Activated naive CD8-positive, alpha-beta T cell treated with anti-CD3 and anti-CD28 coated beads for 36 hours (primary cell): ENCODE measurements at regions not wholly inside any gene's neighbourhood (a gene's known extent, or its start where the extent isn't known, plus 50 kb on each side); places are given as distances from the start of the nearest gene placed in this dataset.
"Not testable (repeated sequence)": the region's sequence is repeated elsewhere in the genome, so short reads cannot be mapped to it uniquely, and the experiment has no call there.

Source experiments
- DNase-seq: peaks from one replicate; pipeline ENCODE4 v3.0.0; 2021
- H3K27ac Mint-ChIP-seq: one replicate; pipeline ENCODE4 v1.8.0; 2022; ENCODE audit warnings: mild to moderate bottlenecking, moderate library complexity, mixed read lengths
- H3K27me3 Mint-ChIP-seq: one replicate; pipeline ENCODE4 v1.8.0; 2022; ENCODE audit warnings: mild to moderate bottlenecking, mixed read lengths
- H3K36me3 Mint-ChIP-seq: one replicate; pipeline ENCODE4 v1.8.0; 2021; ENCODE audit warnings: mild to moderate bottlenecking, mixed read lengths
- H3K4me1 Mint-ChIP-seq: one replicate; pipeline ENCODE4 v1.8.0; 2021; ENCODE audit warnings: mixed read lengths
- H3K4me3 Mint-ChIP-seq: one replicate; pipeline ENCODE4 v1.8.0; 2022; ENCODE audit warnings: mild to moderate bottlenecking, moderate library complexity, mixed read lengths
- H3K9me3 Mint-ChIP-seq: one replicate; pipeline ENCODE4 v1.8.0; 2022; ENCODE audit warnings: mixed read lengths

GRCh38 chr14:37650356-37651037, 55.1 kb downstream of the TTC6 start:
- no peak for DNase-seq
- Mint-ChIP-seq H3K27me3 (no peaks in the 10 kb centered on the region), H3K4me3 (no peak overlapping the region), H3K36me3 (no peaks in the 10 kb centered on the region), H3K27ac (no peak overlapping the region), H3K9me3 (no peaks in the 10 kb centered on the region), H3K4me1 (no peaks in the 10 kb centered on the region)

GRCh38 chr14:37652042-37652441, 56.6 kb downstream of the TTC6 start:
- Mint-ChIP-seq H3K4me3 (no peak overlapping the region), H3K9me3 (no peaks in the 10 kb centered on the region), H3K27me3 (no peaks in the 10 kb centered on the region), H3K36me3 (no peaks in the 10 kb centered on the region), H3K27ac (no peak overlapping the region), H3K4me1 (no peaks in the 10 kb centered on the region)
- no peak for DNase-seq

GRCh38 chr14:37655418-37655817, 60.0 kb downstream of the TTC6 start:
- Mint-ChIP-seq H3K9me3 (peaks cover 10% of the 10 kb centered on the region), H3K27me3 (no peaks in the 10 kb centered on the region), H3K4me3 (no peak overlapping the region), H3K4me1 (no peaks in the 10 kb centered on the region), H3K27ac (no peak overlapping the region), H3K36me3 (no peaks in the 10 kb centered on the region)
- no peak for DNase-seq

DNA sequence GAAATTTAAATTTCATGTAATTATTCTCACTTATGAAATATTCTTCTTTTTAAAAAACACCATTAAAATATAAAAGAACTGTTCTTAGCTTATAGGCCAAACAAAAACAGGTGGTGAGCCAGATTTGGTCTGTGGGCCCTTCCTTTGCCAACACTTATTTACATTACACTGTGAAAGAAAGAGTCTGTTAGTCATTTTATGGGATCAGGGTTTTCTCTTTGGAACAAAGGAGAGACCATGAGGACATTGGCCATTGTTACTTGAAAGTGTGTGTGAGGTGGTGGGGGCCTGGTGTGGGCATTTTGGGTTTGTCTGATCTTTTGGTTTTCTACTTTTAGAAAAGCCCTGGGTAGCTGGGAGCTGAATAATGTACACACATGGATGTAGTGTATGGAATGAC, 62.7 kb downstream of the TTC6 start:
- Mint-ChIP-seq H3K4me3 (no peak overlapping the region), H3K27me3 (no peaks in the 10 kb centered on the region), H3K27ac (no peak overlapping the region), H3K9me3 (peaks cover 20% of the 10 kb centered on the region), H3K36me3 (no peaks in the 10 kb centered on the region), H3K4me1 (no peaks in the 10 kb centered on the region)
- no peak for DNase-seq

DNA sequence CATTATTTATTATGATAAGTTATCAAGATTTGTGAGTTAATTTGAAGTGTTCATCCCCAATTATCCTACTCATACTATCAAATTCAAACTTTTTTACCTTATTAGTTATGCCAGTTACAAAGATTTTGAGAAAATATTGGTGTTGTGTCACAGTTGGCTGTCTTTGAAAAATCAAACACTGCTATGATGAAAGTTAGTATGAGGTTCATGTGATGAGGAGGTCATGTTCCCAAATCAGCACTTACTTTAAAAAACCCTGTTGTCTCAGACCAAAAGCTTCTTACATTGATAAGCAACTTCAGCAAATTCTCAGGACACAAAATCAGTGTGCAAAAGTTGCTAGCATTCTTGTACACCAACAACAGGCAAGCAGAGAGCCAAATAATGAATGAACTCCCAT, 68.1 kb downstream of the TTC6 start:
- no peak for DNase-seq
- H3K9me3 Mint-ChIP-seq, result peaks cover 20% of the 10 kb centered on the region
- H3K4me1 Mint-ChIP-seq, result no peaks in the 10 kb centered on the region
- no peaks in the 10 kb centered on the region for H3K36me3 Mint-ChIP-seq
- no peak overlapping the region for H3K27ac Mint-ChIP-seq
- H3K4me3 Mint-ChIP-seq, result no peak overlapping the region
- no peaks in the 10 kb centered on the region for H3K27me3 Mint-ChIP-seq

DNA sequence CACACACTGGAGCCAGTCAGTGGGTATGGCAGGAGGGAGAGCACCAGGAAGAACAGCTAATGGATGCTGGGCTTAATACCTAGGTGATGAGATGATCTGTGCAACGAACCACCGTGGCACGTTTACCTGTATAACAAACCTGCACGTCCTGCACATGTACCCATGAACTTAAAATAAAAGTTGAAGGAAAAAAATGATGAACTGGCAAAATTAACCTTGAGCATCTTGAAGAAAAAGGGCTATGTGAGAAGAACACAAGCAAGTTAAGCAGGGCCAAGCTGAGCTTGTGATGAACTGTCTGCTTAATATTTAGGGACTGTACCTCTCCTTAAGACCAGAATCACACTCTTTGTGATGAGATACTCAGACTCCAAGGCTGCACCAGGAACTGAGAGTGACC, 70.0 kb downstream of the TTC6 start:
- Mint-ChIP-seq H3K27ac (no peak overlapping the region), H3K36me3 (no peaks in the 10 kb centered on the region), H3K27me3 (no peaks in the 10 kb centered on the region), H3K9me3 (peaks cover 11% of the 10 kb centered on the region), H3K4me3 (no peak overlapping the region), H3K4me1 (no peaks in the 10 kb centered on the region)
- no peak for DNase-seq

GRCh38 chr14:37665951-37666350, 70.5 kb downstream of the TTC6 start:
- no peaks in the 10 kb centered on the region for H3K4me1 Mint-ChIP-seq
- no peaks in the 10 kb centered on the region for H3K36me3 Mint-ChIP-seq
- H3K27ac Mint-ChIP-seq, result no peak overlapping the region
- no peak overlapping the region for H3K4me3 Mint-ChIP-seq
- DNase-seq, result no peak
- no peaks in the 10 kb centered on the region for H3K27me3 Mint-ChIP-seq
- peaks cover 6% of the 10 kb centered on the region for H3K9me3 Mint-ChIP-seq

- H3K9me3 Mint-ChIP-seq, result peaks cover 2% of the 10 kb centered on the region
- no peak overlapping the region for H3K27ac Mint-ChIP-seq
- no peaks in the 10 kb centered on the region for H3K36me3 Mint-ChIP-seq
- H3K4me1 Mint-ChIP-seq, result no peaks in the 10 kb centered on the region
- no peaks in the 10 kb centered on the region for H3K27me3 Mint-ChIP-seq
- no peak for DNase-seq
- no peak overlapping the region for H3K4me3 Mint-ChIP-seq
Measured at GRCh38 chr14:37668646-37669045, 73.2 kb downstream of the TTC6 start.

DNA sequence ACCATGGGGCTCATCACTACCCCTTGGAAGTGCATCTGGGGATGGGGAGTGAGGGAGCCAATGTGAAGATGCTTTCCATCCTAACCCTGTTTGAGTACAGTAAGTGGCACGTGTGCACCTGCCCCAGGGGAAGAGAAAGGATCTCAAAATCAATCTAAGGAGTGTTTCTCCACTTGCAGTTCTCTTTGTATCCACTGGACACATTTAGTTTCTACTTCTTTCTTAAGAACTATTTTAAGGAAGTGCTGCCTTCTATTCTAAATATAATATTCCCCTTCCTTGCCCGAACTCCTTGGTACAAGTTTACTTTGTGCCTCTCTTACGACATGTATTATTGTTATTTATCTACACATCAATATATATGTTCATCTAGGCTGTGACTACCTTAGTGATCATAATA, 73.8 kb downstream of the TTC6 start:
- Mint-ChIP-seq H3K27ac (no peak overlapping the region), H3K36me3 (no peaks in the 10 kb centered on the region), H3K9me3 (peaks cover 2% of the 10 kb centered on the region), H3K4me1 (no peaks in the 10 kb centered on the region), H3K27me3 (no peaks in the 10 kb centered on the region), H3K4me3 (no peak overlapping the region)
- no peak for DNase-seq

DNA sequence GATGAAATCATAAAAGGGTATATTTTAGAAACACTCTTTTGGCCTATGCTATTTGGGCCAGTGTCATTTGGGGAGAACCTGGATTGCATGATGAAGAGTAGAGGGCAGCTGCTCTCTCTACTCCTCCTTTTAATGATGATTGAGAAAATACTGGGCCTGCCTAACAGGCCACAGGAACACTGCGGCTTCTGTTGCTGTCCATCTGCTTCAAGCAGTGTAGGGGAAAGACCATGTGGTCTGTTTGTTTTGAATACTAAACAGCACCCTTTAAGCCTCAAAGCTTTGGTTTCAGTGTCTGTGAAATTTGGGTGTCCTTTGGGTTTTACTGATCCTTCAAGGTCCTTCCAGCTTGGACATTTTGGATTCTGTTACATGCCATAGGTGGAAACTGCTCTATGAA, 78.0 kb downstream of the TTC6 start:
- Mint-ChIP-seq H3K27me3 (no peaks in the 10 kb centered on the region), H3K4me3 (no peak overlapping the region), H3K4me1 (no peaks in the 10 kb centered on the region)

GRCh38 chr14:37678916-37679315, 83.5 kb downstream of the TTC6 start:
- DNase-seq, result no peak
- Mint-ChIP-seq H3K4me3 (no peak overlapping the region), H3K27ac (no peak overlapping the region), H3K36me3 (no peaks in the 10 kb centered on the region), H3K27me3 (no peaks in the 10 kb centered on the region), H3K4me1 (no peaks in the 10 kb centered on the region), H3K9me3 (no peaks in the 10 kb centered on the region)

More for the DNA sequence above, 78.0 kb downstream of the TTC6 start:
- DNase-seq, result no peak
- H3K27ac Mint-ChIP-seq, result no peak overlapping the region
- H3K9me3 Mint-ChIP-seq, result peaks cover 2% of the 10 kb centered on the region
- no peaks in the 10 kb centered on the region for H3K36me3 Mint-ChIP-seq

DNA sequence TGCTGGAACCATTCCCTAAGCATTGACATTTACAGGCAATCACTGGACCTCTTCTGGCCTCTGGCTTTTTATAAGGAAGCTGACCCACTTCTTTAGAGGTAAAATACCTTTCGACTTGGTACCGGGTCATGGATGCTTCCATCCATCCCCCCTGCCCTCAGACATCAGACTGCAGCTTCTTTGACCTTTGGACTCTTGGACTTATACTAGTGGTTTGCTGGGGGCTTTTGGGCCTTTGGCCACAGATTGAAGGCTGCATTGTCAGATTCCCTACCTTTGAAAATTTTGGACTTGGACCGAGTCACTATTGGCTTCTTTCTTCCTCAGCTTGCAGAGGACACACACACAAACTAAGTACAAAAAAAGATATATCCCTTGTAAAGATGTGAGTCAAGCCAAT, 86.1 kb downstream of the TTC6 start:
- H3K27ac Mint-ChIP-seq, result no peak overlapping the region
- no peaks in the 10 kb centered on the region for H3K36me3 Mint-ChIP-seq
- no peaks in the 10 kb centered on the region for H3K4me1 Mint-ChIP-seq
- no peak overlapping the region for H3K4me3 Mint-ChIP-seq
- H3K9me3 Mint-ChIP-seq, result peaks cover 2% of the 10 kb centered on the region
- DNase-seq, result no peak
- H3K27me3 Mint-ChIP-seq, result no peaks in the 10 kb centered on the region

- DNase-seq, H3K36me3 Mint-ChIP-seq, H3K4me3 Mint-ChIP-seq, H3K27ac Mint-ChIP-seq, H3K4me1 Mint-ChIP-seq, H3K27me3 Mint-ChIP-seq: not testable (repeated sequence)
- H3K9me3 Mint-ChIP-seq, result peaks cover 15% of the 10 kb centered on the region
Measured at GRCh38 chr14:37692680-37693079, 97.3 kb downstream of the TTC6 start.

GRCh38 chr14:37693420-37693819, 98.0 kb downstream of the TTC6 start:
- peaks cover 14% of the 10 kb centered on the region for H3K9me3 Mint-ChIP-seq
- DNase-seq, H3K36me3 Mint-ChIP-seq, H3K27me3 Mint-ChIP-seq, H3K27ac Mint-ChIP-seq, H3K4me3 Mint-ChIP-seq, H3K4me1 Mint-ChIP-seq: not testable (repeated sequence)

GRCh38 chr14:37695866-37696265, 100.4 kb downstream of the TTC6 start:
- Mint-ChIP-seq H3K36me3 (no peaks in the 10 kb centered on the region), H3K4me3 (no peak overlapping the region), H3K27me3 (no peaks in the 10 kb centered on the region), H3K27ac (no peak overlapping the region), H3K4me1 (no peaks in the 10 kb centered on the region), H3K9me3 (peaks cover 14% of the 10 kb centered on the region)
- no peak for DNase-seq

GRCh38 chr14:37697489-37698121, 102.2 kb downstream of the TTC6 start:
- no peaks in the 10 kb centered on the region for H3K4me1 Mint-ChIP-seq
- peaks cover 11% of the 10 kb centered on the region for H3K9me3 Mint-ChIP-seq
- no peak for DNase-seq
- H3K27ac Mint-ChIP-seq, result no peak overlapping the region
- no peaks in the 10 kb centered on the region for H3K27me3 Mint-ChIP-seq
- H3K36me3 Mint-ChIP-seq, result no peaks in the 10 kb centered on the region
- H3K4me3 Mint-ChIP-seq, result no peak overlapping the region
